ENCODE measurements at regions not wholly inside any gene's neighbourhood (a gene's known extent, or its start where the extent isn't known, plus 50 kb on each side); places are given as distances from the start of the nearest gene placed in this dataset.

- Histone ChIP-seq H3K9ac (ENCODE audit: extremely low read depth, insufficient read length, low read length) (no peak overlapping the region), H3K9me3 (ENCODE audit: control insufficient read depth, low read depth, low read length) (no peaks in the 10 kb centered on the region), H2AFZ (ENCODE audit: low read length) (peak overlapping the region; percentile 67), H3K4ac (ENCODE audit: low read depth, low read length) (no peak overlapping the region), H4K8ac (replicated peaks; ENCODE audit: insufficient read length, low read depth, low read length) (no peak overlapping the region), H3T11ph (ENCODE audit: low read length) (no peak overlapping the region), H3K4me2 (ENCODE audit: insufficient read depth, insufficient read length, low read length) (no peak overlapping the region), H4K20me1 (ENCODE audit: control insufficient read depth, insufficient read depth, insufficient read length) (no peaks in the 10 kb centered on the region), H2AK5ac (ENCODE audit: insufficient read length, low read length) (no peak overlapping the region), H3K23ac (ENCODE audit: insufficient read length, low read depth, low read length) (no peak overlapping the region), H3K79me1 (ENCODE audit: insufficient read depth, low read depth, low read length, poor library complexity, severe bottlenecking) (no peaks in the 10 kb centered on the region), H3K14ac (ENCODE audit: insufficient read depth, low read length) (no peak overlapping the region), H3K27me3 (ENCODE audit: insufficient read depth, low read length) (no peaks in the 10 kb centered on the region), H2BK120ac (ENCODE audit: low read depth, low read length, poor library complexity, severe bottlenecking) (no peak overlapping the region), H3K56ac (ENCODE audit: insufficient read length, low read depth, low read length) (no peak overlapping the region), H3K79me2 (ENCODE audit: insufficient read depth, low read length) (no peaks in the 10 kb centered on the region), H4K5ac (ENCODE audit: insufficient read length, low read depth, low read length) (no peak overlapping the region), H3K4me1 (ENCODE audit: insufficient read depth, low read length) (peaks cover 20% of the 10 kb centered on the region), H3K23me2 (ENCODE audit: insufficient read length, low read depth, low read length, poor library complexity, severe bottlenecking) (no peaks in the 10 kb centered on the region), H2BK20ac (ENCODE audit: low read depth, low read length, poor library complexity, severe bottlenecking) (no peak overlapping the region), H3K27ac (ENCODE audit: insufficient read length, low read depth, low read length) (peak overlapping the region; percentile 73), H3K18ac (ENCODE audit: insufficient read length, low read depth, low read length) (no peak overlapping the region), H4K91ac (ENCODE audit: insufficient read length, low read depth, low read length) (no peak overlapping the region), H2BK5ac (ENCODE audit: insufficient read length, low read length) (no peak overlapping the region), H2BK12ac (ENCODE audit: insufficient read length, low read depth, low read length) (no peak overlapping the region), H2BK15ac (ENCODE audit: low read depth, low read length) (no peak overlapping the region)
- Mint-ChIP-seq H3K27me3 (ENCODE audit: low read depth) (no peaks in the 10 kb centered on the region), H3K9me3 (no peaks in the 10 kb centered on the region), H3K4me3 (no peak overlapping the region; a peak in 1 of 5 replicates), H3K27ac (peak overlapping the region; percentile 66 to 93 (median 92); a peak in 5 of 7 replicates), H3K36me3 (ENCODE audit: insufficient read depth in 1 of 3, low read depth in 3 of 3) (no peaks in the 10 kb centered on the region), H3K4me1 (peaks cover 61% of the 10 kb centered on the region in 2 experiments)
- TF ChIP-seq CTCF (conservative IDR thresholded peaks at IDR 0.05) = no peak
- no peak for DNase-seq
- WGBS (ENCODE audit: extremely low coverage, insufficient read length, low lambda C conversion rate) = no CpG with 5 or more reads among the region's 9 CpGs
Observed at GRCh38 chr20:53751620-53752318, 158.1 kb upstream of the ZNF217 start.
